KBM-7 (cell line): ENCODE measurements at regions not wholly inside any gene's neighbourhood (a gene's known extent, or its start where the extent isn't known, plus 50 kb on each side); places are given as distances from the start of the nearest gene placed in this dataset.
A peak's percentile ranks its signal among the peaks of the same experiment; 100 is the strongest.

Experiments used
- DNase-seq: peaks from one replicate; pipeline ENCODE4 v3.0.0-alpha.2; 2015
- in situ Hi-C: fragments of 300-500 bp; cut with MboI; formaldehyde crosslinking; loops from 2 replicates; pipeline ENCODE4 v1.14.3; 2020; ENCODE audit warnings: low sequenced_read_pairs, low pct_unique_long_range_greater_than_20kb, mixed read lengths

DNA sequence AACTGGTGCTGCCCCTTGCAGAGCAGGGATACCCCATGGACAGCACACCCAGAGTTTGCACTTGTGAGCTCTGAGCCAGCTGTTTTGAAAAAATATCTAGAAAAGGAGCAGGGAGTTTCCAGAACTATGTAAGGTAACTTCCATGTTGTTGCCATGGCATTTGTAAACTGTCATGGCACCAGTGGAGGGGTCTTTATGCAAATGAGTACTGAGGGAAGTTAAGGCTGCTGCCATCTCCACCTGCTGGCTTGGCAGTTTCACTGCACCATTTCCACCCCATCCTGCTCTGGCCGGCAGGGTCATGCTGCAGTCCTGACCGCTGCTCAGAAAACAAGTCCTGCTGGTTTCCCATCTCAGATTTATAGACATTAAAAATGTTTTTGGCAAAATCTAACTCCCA is 52.3 kb upstream of the SNTG2 start:
- DNase-seq = peak; percentile 8
- in situ Hi-C loops = no loop called here

DNA sequence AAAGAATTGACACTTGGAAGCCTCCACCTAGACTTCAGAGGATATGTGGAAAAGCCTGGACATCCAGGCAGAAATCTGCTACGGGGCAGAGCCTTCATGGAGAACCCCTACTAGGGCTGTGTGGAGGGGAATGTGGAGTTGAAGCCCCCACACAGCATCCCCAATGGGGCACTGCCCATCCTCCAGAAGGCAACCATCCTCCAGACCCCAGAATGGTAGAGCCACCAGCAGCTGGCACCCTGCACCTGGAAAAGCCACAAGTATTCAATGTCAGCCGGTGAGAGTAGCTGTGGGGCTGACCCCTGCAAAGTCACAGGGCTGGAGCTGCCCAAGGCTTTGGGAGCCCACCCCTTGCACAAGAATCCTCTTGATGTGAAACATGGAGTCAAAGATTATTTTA is 53.6 kb upstream of the SNTG2 start:
- DNase-seq = no peak
- in situ Hi-C loops = no loop called here

DNA sequence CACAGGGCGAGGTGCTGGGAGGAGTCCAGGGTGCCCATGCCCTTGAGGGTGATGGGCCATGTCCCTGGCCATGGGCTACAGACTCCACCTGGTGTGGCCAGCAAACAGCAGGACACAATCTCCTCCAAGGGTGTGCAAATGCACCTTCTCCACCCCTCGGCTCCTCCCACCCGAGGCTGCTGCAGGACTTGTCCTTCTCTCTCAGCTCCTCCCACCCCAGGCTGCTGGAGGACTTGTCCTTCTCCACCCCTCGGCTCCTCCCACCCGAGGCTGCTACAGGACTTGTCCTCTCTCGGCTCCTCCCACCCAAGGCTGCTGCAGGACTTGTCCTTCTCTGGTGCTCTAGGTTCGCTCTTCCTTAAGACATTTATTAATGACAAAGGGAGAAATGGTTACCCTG is 57.3 kb upstream of the SNTG2 start:
- in situ Hi-C loops = no loop called here
- no peak for DNase-seq

DNA sequence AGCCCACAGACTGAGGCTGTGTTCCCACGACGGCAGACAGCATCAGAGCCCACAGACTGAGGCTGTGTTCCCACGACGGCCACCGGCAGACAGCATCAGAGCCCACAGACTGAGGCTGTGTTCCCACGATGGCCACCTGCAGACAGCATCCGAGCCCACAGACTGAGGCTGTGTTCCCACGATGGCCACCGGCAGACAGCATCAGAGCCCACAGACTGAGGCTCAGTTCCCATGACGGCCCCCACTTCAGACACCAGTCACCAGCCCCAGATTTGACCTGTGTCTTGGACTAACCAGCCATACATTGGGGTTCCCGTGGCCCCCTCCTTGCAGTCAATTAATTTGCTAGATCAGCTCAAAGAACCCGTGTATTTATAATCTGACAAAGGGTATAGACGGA is 57.8 kb upstream of the SNTG2 start:
- in situ Hi-C loops = no loop called here
- no peak for DNase-seq

DNA sequence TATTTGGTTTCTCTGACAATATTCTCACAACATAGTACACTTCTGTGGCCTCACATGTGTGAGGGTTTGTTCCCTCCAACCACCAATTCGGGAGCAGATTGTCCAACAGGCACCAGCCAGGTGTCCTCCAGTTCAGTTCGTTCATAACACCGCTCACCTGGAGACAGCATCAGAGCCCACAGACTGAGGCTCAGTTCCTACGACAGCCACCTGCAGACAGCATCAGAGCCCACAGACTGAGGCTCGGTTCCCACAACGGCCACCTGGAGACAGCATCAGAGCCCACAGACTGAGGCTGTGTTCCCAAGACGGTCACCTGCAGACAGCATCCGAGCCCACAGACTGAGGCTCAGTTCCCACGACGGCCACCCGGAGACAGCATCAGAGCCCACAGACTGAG is 58.2 kb upstream of the SNTG2 start:
- no peak for DNase-seq
- in situ Hi-C loops = no loop called here

DNA sequence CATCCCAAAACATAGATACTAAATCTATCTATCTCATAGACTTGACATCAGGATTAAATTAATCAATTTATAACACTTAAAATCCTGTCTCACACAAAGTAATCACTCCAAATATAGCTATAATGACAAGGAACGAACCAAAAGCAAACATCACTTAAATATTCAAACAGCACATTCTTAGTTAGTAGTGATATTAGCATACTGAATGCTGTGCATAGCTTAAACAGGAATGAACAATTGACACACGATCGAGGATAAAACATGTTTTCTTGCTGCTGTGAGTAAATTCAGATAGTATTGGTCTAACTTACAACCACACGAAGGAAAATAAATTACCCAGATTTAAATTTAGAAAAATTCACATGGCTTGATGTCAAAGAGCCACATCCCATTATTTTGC is 58.9 kb upstream of the SNTG2 start:
- in situ Hi-C loops = no loop called here
- DNase-seq = no peak

DNA sequence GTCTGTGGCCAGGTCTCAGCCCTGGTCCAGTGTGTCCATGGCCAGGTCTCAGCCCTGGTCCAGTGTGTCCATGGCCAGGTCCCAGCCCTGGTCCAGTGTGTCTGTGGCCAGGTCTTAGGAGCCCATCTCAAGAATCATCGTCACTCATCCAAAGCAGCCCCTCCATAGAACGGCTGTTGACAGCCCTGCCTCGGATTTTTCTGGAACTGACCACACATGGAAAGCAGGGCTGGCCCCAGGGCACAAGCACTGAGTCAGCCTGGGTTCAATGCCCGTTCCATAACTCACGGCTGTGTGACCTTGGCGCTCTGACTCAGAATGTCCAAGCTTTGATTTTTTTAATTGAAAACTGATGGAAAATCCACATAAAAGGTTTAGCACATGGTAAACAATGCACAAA is 59.9 kb upstream of the SNTG2 start:
- in situ Hi-C loops = no loop called here
- DNase-seq = no peak

DNA sequence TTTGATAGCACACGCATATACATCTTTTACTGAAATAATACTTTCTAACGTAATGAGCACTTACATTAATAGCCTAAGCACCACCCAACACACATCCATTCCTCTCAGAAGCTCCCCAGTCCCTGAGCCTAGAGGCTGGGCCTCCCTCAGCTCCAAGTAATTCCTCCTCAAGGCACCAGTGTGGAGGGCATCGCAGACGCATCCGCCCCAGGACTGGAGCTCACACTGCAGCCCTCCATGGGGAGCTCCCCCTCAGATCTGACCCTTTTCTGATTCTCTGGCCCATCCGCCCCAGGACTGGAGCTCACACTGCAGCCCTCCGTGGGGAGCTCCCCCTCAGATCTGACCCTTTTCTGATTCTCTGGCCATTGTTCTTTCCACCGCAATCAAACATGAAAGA is 60.4 kb upstream of the SNTG2 start:
- no peak for DNase-seq
- in situ Hi-C loops = no loop called here

DNA sequence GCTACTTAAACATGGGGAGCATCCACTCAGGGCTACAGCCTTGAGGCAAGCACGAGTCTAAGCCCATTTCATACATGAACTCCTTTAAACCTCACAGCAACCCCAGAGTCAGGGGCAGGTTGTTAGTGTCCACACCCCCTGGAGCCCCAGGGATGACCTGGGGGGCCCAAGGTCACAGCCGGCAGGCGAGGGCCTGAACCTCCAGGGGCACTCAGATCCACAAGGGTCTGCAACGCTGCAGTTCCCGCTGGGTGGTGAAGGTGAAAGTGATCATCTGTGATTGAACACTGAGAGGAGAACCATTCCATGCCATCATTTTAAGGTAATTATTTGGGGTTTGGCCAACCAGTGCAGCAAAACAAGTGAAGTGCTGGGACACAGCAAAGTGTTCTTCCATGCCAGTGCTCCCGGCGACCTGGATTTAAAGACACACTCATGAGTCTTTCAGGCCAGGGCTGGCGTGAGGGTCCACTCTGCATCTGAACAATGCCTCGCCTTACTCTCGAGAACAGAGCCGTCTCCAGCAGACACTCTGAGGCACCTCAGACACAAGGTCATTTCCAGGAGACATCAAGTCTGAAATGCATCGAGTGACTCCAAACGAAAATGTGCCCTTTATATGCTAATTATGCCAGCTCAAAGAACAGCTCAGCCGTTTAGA is 61.6 kb upstream of the SNTG2 start:
- no peak for DNase-seq
- in situ Hi-C loops = no loop called here

DNA sequence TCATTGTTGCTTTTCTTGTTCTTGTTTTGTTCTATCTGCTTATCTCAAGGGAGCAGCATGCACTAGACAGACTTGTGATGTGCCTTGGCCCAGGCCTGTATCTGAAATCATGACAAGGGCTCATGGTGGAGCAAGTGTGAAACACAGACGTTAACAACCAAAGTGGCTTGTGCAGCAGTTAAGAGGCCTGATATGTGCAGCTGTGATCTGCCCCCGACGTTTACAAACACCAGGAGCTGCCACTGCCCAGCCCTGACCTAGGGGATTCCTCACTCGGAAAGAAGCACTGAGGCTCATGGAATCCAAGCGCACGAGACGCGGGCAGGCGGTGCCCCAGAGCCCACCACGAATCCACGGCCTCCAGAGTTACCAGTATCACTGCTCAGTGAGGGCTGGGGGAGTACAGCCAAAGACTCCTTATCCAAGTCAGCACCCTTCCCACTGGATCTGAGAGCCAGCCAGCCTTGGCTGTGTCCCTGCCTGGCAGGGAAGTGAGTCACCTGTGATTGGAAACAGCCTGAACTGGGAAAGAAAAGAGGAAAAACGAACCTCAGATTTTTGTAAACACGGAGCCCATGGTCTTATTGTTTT is 62.3 kb upstream of the SNTG2 start:
- in situ Hi-C loops = no loop called here
- DNase-seq = no peak

DNA sequence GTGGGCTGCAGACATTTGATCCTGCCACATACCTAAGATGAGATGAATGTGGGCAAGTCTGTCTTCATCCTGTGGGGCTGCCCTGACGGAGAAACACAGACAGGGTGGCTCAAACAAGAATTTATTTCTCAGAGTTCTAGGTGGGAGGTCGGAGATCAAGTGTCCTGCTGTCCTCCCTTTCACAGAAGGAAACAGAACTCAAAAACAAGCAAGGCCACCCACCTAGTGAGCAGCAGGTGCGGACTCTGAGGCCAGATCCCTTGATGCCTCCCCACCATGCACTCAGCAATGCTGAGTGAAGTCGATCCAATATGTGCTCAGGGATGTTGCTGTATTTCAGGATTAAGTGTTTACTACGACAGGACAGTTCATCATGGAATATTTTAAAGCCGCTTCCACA is 63.0 kb upstream of the SNTG2 start:
- no peak for DNase-seq
- in situ Hi-C loops = no loop called here

DNA sequence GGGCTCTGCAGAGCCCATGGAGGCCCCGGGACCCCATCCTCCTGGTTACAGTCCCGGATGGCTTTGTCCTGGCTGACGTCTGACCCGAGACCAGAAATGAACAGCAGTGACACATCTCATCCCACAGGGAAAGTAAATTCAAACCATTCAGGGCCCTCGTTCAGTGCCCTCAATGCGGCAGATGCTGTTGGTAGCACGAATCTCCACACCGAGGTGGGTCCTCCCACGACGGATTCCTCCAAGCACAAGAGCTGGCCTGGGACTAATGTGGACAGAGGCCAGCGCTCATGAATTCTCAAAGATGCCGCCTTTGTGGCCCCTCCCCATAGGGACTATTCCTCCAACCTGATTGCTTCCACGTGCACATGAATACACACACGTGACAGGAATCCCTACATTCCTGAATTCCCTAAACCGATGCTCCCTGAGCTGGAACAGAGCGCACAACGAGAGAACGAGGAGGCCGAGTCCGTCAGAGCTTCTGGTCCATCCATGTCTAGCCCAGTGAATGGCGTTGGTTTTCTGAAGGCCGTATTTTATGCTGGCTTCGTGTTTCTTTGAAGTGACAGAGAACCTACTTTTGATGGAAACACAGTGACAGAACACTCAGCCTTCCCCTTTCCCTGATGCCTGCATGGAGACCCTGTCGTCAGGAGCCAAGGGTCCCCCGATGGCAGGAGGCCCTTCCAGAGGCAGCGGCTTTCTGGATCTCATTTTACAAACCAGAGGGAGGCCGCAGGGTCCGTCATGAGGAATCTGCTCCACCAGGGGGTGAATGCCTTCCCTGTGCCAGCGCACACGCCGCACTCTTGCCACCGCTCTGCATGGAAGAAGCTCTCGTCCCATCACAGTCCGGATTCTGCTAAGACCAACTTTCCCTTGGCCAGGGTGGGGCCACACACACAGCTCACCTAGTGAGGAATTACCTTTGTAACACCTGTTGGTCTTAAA is 64.3 kb upstream of the SNTG2 start:
- no peak for DNase-seq
- in situ Hi-C loops = no loop called here

DNA sequence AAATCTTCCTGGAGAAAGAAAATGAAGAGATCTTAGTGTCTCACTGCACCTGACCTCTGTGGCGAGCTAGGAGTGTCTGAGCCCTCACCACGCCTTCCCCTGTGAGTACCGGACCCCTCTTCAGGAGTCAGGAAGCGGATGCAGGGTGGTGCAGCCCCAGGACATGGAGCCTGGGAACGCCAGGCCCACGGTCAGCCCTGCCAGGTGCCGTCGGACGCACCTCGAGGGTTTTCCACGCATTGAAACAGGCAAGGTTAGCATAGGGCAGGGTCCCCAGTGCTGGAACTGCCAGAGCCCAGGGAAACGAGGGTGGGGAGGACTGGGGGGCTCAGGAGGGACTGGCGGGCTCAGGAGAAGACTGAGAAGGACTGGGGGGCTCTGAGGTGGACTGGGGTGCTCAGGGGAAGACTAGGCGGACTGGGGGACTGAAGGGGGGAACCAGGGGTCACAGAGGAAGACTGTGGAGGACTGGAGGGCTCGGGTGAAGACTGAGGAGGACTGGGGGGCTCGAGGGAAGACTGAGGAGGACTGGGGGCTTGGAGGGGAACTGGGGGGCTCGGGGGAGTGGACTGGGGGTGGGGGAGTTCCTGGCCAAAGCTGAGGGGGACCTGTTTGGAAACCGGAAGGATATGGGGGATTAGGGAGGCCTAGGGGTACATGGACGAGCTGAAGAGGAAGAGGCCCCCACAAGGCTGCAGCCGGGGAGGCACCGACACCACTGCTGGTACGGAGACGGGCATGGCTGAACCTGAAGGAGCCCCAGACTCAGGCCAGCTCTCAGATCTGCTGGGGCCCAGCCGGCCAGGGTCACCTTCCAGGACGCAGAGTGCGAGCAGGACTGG is 65.2 kb upstream of the SNTG2 start:
- in situ Hi-C loops = no loop called here
- DNase-seq = no peak

DNA sequence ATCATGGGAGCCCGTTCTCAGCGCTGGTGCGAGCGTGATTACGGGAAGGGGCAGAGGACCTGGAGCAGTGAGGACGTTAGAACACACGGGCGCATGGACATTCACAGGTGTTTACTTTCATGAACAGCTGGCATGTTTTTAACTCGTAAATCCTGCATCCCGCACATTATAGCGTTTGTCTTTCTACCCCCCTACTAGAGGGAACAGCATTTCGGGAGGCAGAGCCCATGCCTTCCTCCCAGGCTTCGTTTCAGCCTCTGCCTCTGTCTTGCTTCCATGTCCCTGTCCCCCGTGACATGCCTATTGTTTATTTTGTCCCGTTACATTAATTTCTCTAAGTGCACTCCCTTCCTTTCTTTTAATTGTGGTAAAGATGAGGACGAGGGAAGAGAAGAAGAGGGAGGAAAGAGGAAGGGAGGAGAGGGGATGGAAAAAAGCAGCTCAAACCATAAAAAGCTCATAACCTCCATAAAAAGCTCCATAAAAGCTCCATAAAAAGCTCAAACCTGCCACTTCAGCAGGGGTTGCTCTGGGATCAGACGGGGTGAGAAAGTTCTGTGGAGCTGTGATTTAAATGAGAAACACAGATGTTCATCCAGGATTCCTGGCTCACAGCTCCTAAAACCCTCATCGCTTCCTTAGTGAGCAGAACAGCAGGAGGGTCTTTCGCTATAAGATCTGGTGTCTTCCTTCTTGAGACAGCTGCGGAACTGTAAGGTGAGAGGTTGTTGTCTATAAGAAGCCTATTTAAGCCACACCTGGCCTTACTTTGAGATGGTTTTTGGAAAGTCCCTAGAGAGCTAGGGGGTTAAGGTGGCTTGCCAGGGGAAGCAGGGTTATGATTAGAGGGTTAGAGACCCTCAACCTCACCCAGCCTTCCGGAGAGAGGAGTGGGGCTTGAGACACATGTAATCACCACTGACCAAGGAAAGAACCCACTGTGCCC is 66.6 kb upstream of the SNTG2 start:
- in situ Hi-C loops = no loop called here
- no peak for DNase-seq

DNA sequence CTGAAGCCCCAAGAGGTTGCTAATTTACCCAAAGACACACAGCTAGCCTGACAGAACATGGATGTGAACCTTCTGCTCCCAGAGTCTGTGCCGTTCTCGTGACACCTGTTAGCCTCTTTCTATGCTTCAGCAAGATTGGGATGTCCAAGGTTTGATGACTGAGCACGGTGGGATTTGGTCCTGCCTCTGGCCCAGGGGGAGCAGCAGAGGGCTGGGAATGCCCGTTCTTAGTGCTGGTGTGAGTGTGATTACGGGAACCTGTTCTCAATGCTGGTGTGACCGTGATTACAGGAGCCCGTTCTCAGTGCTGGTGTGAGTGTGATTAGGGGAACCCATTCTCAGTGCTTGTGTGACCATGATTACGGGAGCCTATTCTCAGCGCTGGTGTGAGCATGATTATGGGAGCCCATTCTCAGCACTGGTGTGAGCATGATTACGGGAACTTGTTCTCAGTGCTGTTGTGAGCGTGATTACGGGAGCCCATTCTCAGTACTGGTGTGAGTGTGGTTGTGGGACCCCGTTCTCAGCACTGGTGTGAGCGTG is 67.3 kb upstream of the SNTG2 start:
- in situ Hi-C loops = no loop called here
- DNase-seq = no peak

DNA sequence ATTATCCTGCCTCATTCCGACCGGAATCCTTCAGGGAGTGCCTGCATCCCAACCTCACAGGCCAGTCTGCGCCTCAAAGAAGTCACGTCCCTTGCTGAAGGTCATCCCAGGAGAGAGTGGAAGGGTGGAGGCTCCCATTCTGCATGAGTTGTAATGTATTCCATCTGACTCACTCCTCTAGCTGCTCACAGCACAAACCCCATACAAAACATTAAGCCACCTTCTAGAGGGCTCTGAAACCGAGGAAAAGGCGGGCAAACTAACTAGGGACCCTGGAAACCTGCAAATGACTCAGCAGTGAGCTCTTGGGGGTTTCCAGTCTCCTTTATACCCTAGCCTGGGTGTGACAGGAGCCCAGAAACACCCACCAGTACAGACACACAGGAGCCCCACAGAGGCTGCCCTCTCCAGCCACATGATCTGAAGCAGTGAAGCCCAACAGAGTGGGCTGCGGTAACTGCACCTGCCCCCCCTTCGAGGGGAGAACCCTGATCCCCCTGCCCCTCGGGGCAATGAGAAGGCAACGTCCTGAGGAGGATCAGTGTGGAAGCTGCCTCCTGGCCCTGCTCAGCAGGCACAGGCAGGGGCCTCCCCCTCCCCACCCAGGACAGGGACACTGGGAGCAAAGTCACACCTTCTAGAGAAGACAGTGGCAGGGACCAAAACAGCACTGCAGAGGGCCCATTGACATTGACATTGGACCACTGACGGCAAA is 69.3 kb upstream of the SNTG2 start:
- no peak for DNase-seq
- in situ Hi-C loops = no loop called here

DNA sequence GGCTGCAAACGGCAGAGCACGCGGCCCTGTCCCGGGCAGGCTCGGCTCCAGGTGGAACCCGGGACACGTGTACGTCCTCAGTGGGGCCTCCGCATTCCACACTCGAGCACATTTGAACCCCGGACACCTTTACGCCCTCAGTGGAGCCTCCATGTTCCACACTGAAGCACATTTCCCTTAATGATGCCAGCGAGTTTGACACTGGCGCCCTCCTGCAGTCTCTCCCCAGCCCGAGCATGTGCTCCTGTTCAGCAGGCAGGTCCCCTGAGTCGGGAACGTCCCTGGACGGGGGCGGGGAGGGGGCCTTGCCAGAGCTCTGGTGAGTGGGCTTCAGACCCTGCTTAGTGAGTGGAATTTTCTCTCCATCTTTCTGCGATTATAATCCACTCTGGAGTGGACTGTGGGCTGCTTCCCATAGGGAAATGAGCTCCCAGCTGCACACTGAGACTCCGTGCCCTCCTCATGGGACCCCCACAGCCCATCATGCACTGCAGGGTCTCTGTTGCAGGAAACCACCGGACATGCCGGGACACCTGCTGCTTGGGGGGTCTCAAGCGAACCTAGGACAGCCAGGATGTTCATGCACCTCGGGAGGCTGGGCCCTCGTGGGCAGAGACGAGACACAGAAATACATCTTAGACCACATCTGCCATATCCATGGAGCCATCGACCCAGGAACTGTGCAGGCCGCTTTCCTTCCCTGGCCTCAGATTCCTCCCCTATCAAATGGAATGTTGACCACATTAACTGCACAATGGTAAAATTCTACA is 70.3 kb upstream of the SNTG2 start:
- in situ Hi-C loops = no loop called here
- DNase-seq = no peak
